BLaER1 (cell line): ENCODE measurements at regions not wholly inside any gene's neighbourhood (a gene's known extent, or its start where the extent isn't known, plus 50 kb on each side); places are given as distances from the start of the nearest gene placed in this dataset.
"Not testable (repeated sequence)": the region's sequence is repeated elsewhere in the genome, so short reads cannot be mapped to it uniquely, and the experiment has no call there.

Experiments used
- H3K27ac ChIP-seq: shearing (Covaris generic); formaldehyde crosslinking; 2 replicates; pipeline ENCODE4 v1.8.1; 2022
- H3K27me3 ChIP-seq: shearing (Covaris generic); formaldehyde crosslinking; 2 replicates; pipeline ENCODE4 v1.8.1; 2022
- H3K36me3 ChIP-seq: shearing (Covaris generic); formaldehyde crosslinking; 2 replicates; pipeline ENCODE4 v1.8.1; 2022
- H3K4me1 ChIP-seq: shearing (Covaris generic); formaldehyde crosslinking; 2 replicates; pipeline ENCODE4 v1.8.1; 2022
- H3K4me2 ChIP-seq: shearing (Covaris generic); formaldehyde crosslinking; 2 replicates; pipeline ENCODE4 v1.8.1; 2022
- H3K4me3 ChIP-seq: shearing (Covaris generic); formaldehyde crosslinking; 2 replicates; pipeline ENCODE4 v1.8.1; 2022
- H3K9ac ChIP-seq: shearing (Covaris generic); formaldehyde crosslinking; 2 replicates; pipeline ENCODE4 v1.8.1; 2022
- H3K9me3 ChIP-seq: shearing (Covaris generic); formaldehyde crosslinking; 2 replicates; pipeline ENCODE4 v1.8.1; 2022
- H4K20me1 ChIP-seq: shearing (Covaris generic); formaldehyde crosslinking; 2 replicates; pipeline ENCODE4 v1.8.1; 2022
- Cebpa-rat ChIP-seq: shearing (Covaris generic); IDR thresholded peaks from 2 replicates; pipeline ENCODE4 v1.8.1; 2022

DNA sequence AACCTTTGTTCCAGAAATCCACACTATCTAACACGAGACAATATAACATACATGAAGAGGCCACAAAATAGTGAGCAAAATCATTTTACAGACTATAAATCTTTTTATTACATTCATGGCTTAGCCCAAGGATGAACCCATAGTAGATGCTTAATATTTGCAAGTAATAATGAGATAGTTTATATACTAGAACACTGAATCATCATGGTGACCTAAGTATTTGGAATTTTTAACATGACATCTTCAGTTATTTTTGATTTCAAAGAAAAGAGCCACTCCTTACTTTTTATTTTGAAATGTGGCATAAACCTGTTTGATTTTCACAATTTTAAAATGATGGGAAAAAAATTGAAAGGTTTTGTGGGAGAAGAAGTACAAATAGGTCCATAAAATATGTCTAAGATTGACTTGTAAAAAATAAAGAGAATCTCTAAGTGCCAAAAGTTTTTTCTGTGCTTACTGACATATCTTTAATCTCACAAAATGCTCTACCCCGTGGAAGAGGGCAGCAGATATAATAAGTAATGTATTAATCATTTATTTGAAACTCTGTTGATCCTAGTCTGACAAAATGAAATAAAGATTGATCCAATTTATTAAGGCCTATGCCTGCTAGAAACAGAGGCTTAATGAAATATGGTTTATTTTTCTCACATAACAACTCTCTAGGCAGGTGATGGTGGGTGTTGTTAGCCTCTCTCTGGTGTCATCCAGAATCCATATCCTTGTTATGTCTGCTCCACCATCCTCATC lies 224.5 kb upstream of the CENPE start:
- no peaks in the 10 kb centered on the region for H3K27me3 ChIP-seq
- no peaks in the 10 kb centered on the region for H3K4me1 ChIP-seq
- no peak overlapping the region for H3K4me3 ChIP-seq
- H3K9ac ChIP-seq = no peak overlapping the region
- peaks cover 13% of the 10 kb centered on the region for H3K9me3 ChIP-seq
- no peaks in the 10 kb centered on the region for H3K36me3 ChIP-seq
- TF ChIP-seq Cebpa-rat = no peak
- H4K20me1 ChIP-seq = no peaks in the 10 kb centered on the region
- H3K4me2 ChIP-seq = no peak overlapping the region
- H3K27ac ChIP-seq = no peak overlapping the region

DNA sequence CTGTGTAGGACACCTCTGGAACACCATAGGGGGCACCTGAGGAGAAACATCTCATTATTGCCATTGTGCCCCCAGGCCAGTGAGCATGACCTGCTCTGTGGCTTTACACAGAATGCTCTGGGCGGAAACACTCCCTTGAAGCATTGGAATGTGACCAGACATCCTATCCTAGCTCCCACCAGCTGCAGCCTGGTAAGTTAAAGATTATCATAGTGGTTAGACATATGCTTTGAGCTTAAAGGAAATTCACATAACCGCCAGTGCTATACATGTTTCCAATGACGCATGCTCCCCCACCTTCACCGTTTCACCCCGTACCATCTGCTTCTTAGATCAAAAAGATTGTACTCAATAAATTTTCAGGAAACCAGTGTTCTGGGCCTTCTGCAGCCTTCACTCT lies 217.7 kb upstream of the CENPE start:
- Histone ChIP-seq H3K27me3 (no peaks in the 10 kb centered on the region), H3K9ac (no peak overlapping the region), H3K36me3 (no peaks in the 10 kb centered on the region), H3K9me3 (peaks cover 24% of the 10 kb centered on the region), H4K20me1 (no peaks in the 10 kb centered on the region), H3K4me3 (no peak overlapping the region), H3K27ac (peak overlapping the region; percentile 78), H3K4me1 (peaks cover 24% of the 10 kb centered on the region; the same call in 1 of the 2 replicates), H3K4me2 (peak overlapping the region; percentile 12)
- TF ChIP-seq Cebpa-rat = no peak

DNA sequence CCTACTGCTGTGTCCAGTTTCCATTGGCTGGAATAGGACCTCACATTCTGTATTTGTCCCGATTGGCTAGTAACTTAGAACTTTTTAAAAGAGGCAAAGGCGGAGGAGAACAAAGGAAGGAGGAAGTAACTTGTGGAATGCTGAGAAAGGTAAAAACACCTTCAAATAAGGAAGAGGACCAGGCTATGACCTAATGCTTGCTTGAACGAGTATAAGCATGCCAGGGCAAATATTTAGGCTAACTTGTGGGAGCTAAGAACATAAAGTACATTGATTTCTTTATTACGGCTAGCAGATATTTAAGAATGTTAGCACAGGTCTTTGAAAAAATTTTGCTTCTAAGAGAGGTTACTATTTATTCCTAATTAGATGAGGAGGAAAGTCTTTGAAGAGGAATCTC lies 214.5 kb upstream of the CENPE start:
- H3K27me3 ChIP-seq, H3K27ac ChIP-seq, H3K36me3 ChIP-seq, H3K4me3 ChIP-seq, H4K20me1 ChIP-seq, H3K4me2 ChIP-seq, H3K9ac ChIP-seq: not testable (repeated sequence)
- peaks cover 12% of the 10 kb centered on the region; the same call in 1 of the 2 replicates for H3K9me3 ChIP-seq
- H3K4me1 ChIP-seq = peaks cover 24% of the 10 kb centered on the region; the same call in 1 of the 2 replicates

DNA sequence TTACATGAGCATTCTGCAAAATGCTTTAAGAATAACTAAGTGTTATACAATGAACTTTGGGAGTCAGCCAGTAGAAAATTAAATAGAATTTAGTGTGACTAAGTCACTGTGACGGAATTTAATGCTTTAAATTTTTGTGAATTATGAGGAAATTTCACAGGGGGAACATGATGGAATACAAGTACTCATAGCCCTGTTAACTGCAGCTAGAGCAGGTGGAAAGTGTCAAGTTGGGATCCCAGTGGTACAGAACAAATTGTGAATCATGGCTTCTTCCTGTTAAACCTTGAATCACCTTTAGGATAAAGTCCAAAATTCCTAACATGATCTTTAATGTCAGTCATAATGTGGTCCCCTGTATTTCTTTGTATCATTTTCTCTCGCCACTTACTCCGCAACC lies 212.2 kb upstream of the CENPE start:
- Histone ChIP-seq H3K36me3 (no peaks in the 10 kb centered on the region), H3K27ac (no peak overlapping the region), H3K4me2 (no peak overlapping the region), H3K9me3 (peaks cover 7% of the 10 kb centered on the region; the same call in 1 of the 2 replicates), H3K4me1 (peaks cover 8% of the 10 kb centered on the region; the same call in 1 of the 2 replicates), H3K4me3 (no peak overlapping the region), H4K20me1 (no peaks in the 10 kb centered on the region), H3K9ac (no peak overlapping the region), H3K27me3 (no peaks in the 10 kb centered on the region)
- no peak for TF ChIP-seq Cebpa-rat

DNA sequence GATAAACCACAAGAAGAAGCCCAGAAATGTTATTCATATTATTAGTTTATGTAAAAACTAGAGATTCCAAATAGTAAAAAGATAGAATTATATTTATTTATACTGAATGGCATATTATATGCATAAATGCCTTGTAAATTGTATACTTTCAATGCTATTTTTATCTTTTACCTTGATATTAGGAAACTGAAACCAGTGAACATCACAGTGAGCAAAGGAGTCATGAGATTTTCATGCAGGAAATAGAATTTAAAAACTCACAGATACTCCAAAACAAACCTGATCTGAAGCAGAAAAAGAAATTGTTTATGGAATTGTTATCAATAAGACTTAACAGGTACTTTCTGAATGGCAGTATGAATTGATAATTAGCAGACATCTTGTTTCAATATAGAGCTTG lies 207.3 kb upstream of the CENPE start:
- Histone ChIP-seq H3K9me3 (no peaks in the 10 kb centered on the region), H3K27ac (no peak overlapping the region), H3K4me2 (no peak overlapping the region), H3K27me3 (no peaks in the 10 kb centered on the region), H3K4me3 (no peak overlapping the region), H4K20me1 (no peaks in the 10 kb centered on the region), H3K36me3 (no peaks in the 10 kb centered on the region), H3K4me1 (no peaks in the 10 kb centered on the region; the same call in 1 of the 2 replicates), H3K9ac (no peak overlapping the region)
- TF ChIP-seq Cebpa-rat = no peak

DNA sequence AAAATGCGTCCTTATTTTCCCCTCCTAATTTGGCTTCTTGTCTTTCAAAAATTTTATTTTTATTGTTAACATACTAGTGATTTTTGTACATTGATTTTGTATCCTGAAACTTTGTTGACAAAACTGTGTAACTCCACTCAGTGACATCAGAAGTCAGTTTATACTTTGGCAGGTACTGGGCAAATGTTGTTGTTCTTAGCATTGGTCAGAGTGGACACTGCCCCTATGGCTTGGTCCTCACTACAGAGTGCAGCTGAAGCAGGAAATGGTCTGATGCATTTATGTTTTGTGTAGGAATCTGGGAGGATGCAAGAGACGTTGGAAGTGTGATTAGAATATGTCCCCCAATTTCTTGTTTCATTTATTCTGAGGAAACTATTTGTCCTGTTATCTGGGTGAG lies 205.5 kb upstream of the CENPE start:
- Histone ChIP-seq H3K4me3 (no peak overlapping the region), H3K9ac (no peak overlapping the region), H3K36me3 (no peaks in the 10 kb centered on the region), H3K27me3 (no peaks in the 10 kb centered on the region), H3K9me3 (no peaks in the 10 kb centered on the region), H3K4me2 (no peak overlapping the region), H3K4me1 (no peaks in the 10 kb centered on the region; the same call in 1 of the 2 replicates), H4K20me1 (no peaks in the 10 kb centered on the region), H3K27ac (no peak overlapping the region)
- no peak for TF ChIP-seq Cebpa-rat

DNA sequence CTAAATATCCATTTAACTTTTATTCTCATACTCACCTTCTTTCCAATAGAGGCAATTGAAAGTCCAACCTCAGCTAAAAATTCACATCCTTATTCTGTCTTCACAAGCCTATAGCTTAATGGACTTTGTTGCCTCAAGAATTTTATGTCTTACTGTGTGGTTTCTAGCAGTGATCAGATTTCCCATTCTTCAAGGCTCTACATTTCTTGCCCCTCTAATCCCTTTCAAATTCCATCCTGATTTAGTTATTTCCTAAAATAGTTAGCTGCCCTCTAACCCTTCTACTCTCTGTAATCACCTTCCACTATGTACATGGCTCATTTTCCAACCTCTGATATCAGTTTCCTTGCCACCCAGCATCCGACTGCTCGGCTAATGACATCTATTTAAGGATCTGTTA lies 204.1 kb upstream of the CENPE start:
- Histone ChIP-seq H3K27ac (no peak overlapping the region), H3K9ac (no peak overlapping the region), H3K9me3 (no peaks in the 10 kb centered on the region), H3K27me3 (no peaks in the 10 kb centered on the region), H4K20me1 (no peaks in the 10 kb centered on the region), H3K36me3 (no peaks in the 10 kb centered on the region), H3K4me1 (no peaks in the 10 kb centered on the region; the same call in 1 of the 2 replicates), H3K4me3 (no peak overlapping the region), H3K4me2 (no peak overlapping the region)
- TF ChIP-seq Cebpa-rat = no peak

DNA sequence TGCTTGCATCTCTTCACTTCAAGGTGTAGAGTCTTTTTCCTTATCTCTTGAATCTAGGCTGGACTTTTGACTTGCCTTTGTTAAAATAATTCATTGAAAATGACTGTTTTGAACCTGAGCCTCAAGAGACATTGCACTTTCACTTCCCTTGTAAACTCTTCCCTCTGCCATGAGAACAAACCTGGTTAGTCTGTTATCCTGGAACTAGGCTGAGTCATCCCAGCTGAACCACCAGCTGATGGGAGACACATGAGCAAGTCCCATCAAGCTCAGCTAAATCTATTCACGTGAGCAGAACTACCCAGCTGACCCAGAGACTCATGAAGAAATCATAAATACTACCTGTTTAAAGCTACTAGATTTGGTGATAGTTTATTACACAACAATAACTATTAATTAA lies 202.3 kb upstream of the CENPE start:
- H3K36me3 ChIP-seq = no peaks in the 10 kb centered on the region
- no peaks in the 10 kb centered on the region for H3K9me3 ChIP-seq
- H3K27me3 ChIP-seq = no peaks in the 10 kb centered on the region
- TF ChIP-seq Cebpa-rat = no peak
- H3K4me1 ChIP-seq = no peaks in the 10 kb centered on the region; the same call in 1 of the 2 replicates
- H3K4me3 ChIP-seq = no peak overlapping the region
- no peak overlapping the region for H3K27ac ChIP-seq
- H3K4me2 ChIP-seq = no peak overlapping the region; the same call in 1 of the 2 replicates
- no peaks in the 10 kb centered on the region for H4K20me1 ChIP-seq
- H3K9ac ChIP-seq = no peak overlapping the region

DNA sequence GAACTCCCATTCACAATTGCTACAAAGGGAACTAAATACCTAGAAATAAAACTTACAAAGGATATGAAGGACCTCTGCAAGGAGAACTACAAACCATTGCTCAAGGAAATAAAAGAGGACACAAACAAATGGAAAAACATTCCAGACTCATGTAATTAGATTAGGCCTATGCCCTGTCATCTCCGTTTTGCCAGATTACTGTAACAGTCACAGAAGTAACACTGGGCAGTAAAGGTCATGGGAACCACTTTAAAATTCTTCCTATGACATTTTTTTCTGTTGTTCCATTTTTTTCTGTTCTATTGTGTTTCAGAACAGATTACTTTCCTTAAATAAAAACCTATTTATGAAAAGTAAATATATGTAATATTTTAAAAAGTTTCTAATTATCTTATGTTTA lies 199.4 kb upstream of the CENPE start:
- H3K4me1 ChIP-seq = no peaks in the 10 kb centered on the region; the same call in 1 of the 2 replicates
- no peak overlapping the region for H3K27ac ChIP-seq
- no peak for TF ChIP-seq Cebpa-rat
- H3K4me3 ChIP-seq = no peak overlapping the region
- no peaks in the 10 kb centered on the region for H3K27me3 ChIP-seq
- H3K9ac ChIP-seq = no peak overlapping the region
- no peaks in the 10 kb centered on the region for H3K36me3 ChIP-seq
- no peaks in the 10 kb centered on the region for H3K9me3 ChIP-seq
- H4K20me1 ChIP-seq = no peaks in the 10 kb centered on the region
- no peak overlapping the region for H3K4me2 ChIP-seq

DNA sequence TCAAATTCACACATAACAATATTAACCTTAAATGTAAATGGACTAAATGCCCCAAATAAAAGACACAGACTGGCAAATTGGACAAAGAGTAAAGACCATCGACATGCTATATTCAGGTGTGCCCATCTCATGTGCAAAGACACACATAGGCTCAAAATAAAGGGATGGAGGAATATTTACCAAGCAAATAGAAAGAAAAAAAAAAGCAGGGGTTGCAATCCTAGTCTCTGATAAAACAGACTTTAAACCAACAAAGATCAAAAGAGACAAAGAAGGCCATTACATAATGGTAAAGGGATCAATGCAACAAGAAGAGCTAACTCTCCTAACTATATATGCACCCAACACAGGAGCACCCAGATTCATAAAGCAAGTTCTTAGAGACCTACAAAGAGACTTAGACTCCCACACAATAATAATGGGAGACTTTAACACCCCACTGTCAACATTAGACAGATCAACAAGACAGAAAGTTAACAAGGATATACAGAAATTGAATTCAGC lies 189.4 kb upstream of the CENPE start:
- H3K36me3 ChIP-seq, H3K4me2 ChIP-seq, H3K9me3 ChIP-seq, H3K27me3 ChIP-seq, H3K9ac ChIP-seq, H3K27ac ChIP-seq, H3K4me3 ChIP-seq, H4K20me1 ChIP-seq, H3K4me1 ChIP-seq: not testable (repeated sequence)

DNA sequence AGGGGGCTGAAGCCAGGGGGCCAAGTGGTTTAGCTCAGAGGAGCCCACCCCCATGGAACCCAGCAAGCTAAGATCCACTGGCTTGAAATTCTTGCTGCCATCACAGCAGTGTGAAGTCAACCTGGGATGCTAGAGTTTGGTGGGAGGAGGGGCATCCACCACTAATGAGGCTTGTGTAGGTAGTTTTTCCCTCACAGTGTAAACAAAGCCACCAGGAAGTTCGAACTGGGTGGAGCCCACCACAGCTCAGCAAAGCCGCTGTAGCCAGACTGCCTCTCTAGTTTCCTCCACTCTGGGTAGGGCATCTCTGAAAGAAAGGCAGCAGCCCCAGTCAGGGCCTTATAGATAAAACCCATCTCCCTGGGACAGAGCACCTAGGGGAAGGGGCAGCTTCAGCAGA lies 187.4 kb upstream of the CENPE start:
- H3K36me3 ChIP-seq, H3K27me3 ChIP-seq, H3K9ac ChIP-seq, H3K27ac ChIP-seq, H4K20me1 ChIP-seq, H3K4me2 ChIP-seq, H3K4me1 ChIP-seq, H3K9me3 ChIP-seq, H3K4me3 ChIP-seq: not testable (repeated sequence)
